ENCODE measurements at regions not wholly inside any gene's neighbourhood (a gene's known extent, or its start where the extent isn't known, plus 50 kb on each side); places are given as distances from the start of the nearest gene placed in this dataset.

GRCh38 chr3:29185706-29186105 lies 95.2 kb upstream of the RBMS3 start:
- TF ChIP-seq CTCF (IDR thresholded peaks at IDR 0.05; ENCODE audit: low read length) (no peak), EZH2phosphoT487 (IDR thresholded peaks at IDR 0.05; ENCODE audit: low read length) (no peak)

Data from MM.1S (cell line).